Stomach (tissue), 8 donors: ENCODE measurements at regions not wholly inside any gene's neighbourhood (a gene's known extent, or its start where the extent isn't known, plus 50 kb on each side); places are given as distances from the start of the nearest gene placed in this dataset.
"Not testable (repeated sequence)": the region's sequence is repeated elsewhere in the genome, so short reads cannot be mapped to it uniquely, and the experiment has no call there.

Experiments
- DNase-seq, 2 donors: peaks; one replicate each; pipeline versions ENCODE4 v3.0.0 to v3.0.0-alpha.2; 2013 to 2019
- H3K27ac ChIP-seq, 5 donors: fragments of 200-600 bp in 4 of 5; sonication (generic) in 4 of 5; one replicate each; pipeline ENCODE4 v1.5.1; 2013 to 2019; ENCODE audit warnings: mild to moderate bottlenecking in 1 of 5, moderate library complexity in 1 of 5
- H3K27me3 ChIP-seq, 3 donors: fragments of 200-600 bp; sonication (generic); one replicate each; pipeline ENCODE4 v1.5.1; 2017 to 2019; ENCODE audit warnings: mixed run types in 1 of 3
- H3K36me3 ChIP-seq, 4 donors: fragments of 200-600 bp; sonication (generic); 1 replicate in 3 of 4; 2 replicates in 1 of 4; pipeline ENCODE4 v1.5.1; 2016 to 2019
- H3K4me1 ChIP-seq, 4 donors: fragments of 200-600 bp; sonication (generic); one replicate each; pipeline ENCODE4 v1.5.1; 2016 to 2019
- H3K4me3 ChIP-seq, 4 donors: fragments of 200-600 bp; sonication (generic) in 3 of 4; one replicate each; pipeline ENCODE4 v1.5.1; 2016 to 2019; ENCODE audit warnings: mild to moderate bottlenecking in 1 of 4
- H3K9me3 ChIP-seq, 4 donors: fragments of 200-600 bp; sonication (generic); one replicate each; pipeline ENCODE4 v1.5.1; 2016 to 2019
- CTCF ChIP-seq, 7 experiments: fragments of 450-650 bp in 4 of 7; fragments of 200-600 bp in 3 of 7; sonication (generic) in 3 of 7; IDR thresholded peaks; one replicate each; pipeline ENCODE4 v1.5.1; 2016 to 2019; ENCODE audit warnings: antibody characterized with exemption in 7 of 7, control low read depth in 2 of 7, mild to moderate bottlenecking in 1 of 7
- EP300 ChIP-seq: sonication (generic); formaldehyde crosslinking; IDR thresholded peaks from one replicate; pipeline ENCODE4 v1.6.1; 2017; ENCODE audit warnings: antibody characterized with exemption
- POLR2A ChIP-seq, 4 donors: fragments of 450-650 bp; IDR thresholded peaks; one replicate each; pipeline ENCODE4 v1.6.1; 2016; ENCODE audit warnings: antibody characterized with exemption in 4 of 4, control low read depth in 2 of 4, mild to moderate bottlenecking in 1 of 4, moderate library complexity in 1 of 4
- POLR2AphosphoS5 ChIP-seq, 3 donors: sonication (generic); formaldehyde crosslinking; IDR thresholded peaks; one replicate each; pipeline ENCODE4 v1.6.1; 2016; ENCODE audit warnings: antibody characterized with exemption in 3 of 3
- WGBS, 5 donors: extraction: QIAGEN DNeasy Blood & Tissue Kit in 3 of 5; methylation state at CpG; one replicate each; pipeline versions ENCODE4 v1.1.5 to v1.1.7; 2013 to 2018; 5-methylcytosine and 5-hydroxymethylcytosine counted together
- intact Hi-C: fragments of 100-400 bp; cut with DNase I; formaldehyde crosslinking; loops from one replicate; pipeline ENCODE4 v1.15.1; 2023; ENCODE audit warnings: low total_unique reads
- donor health status: healthy with polysubstance abuse.
- donor health status: Bipolar disorder and iron deficiency.
- donor health status: healthy.

GRCh38 chrY:18936831-18937230 is 163.3 kb upstream of the HSFY2 start:
- TF ChIP-seq CTCF (IDR thresholded peaks at IDR 0.05): no peak
- no peak for TF ChIP-seq EP300
- no peak for TF ChIP-seq POLR2AphosphoS5 (IDR thresholded peaks at IDR 0.05)
- no peak for TF ChIP-seq POLR2A (IDR thresholded peaks at IDR 0.05)
- Histone ChIP-seq H3K27ac (no peak overlapping the region), H3K4me1 (no peaks in the 10 kb centered on the region), H3K4me3 (no peak overlapping the region), H3K9me3 (no peaks in the 10 kb centered on the region), H3K27me3 (no peaks in the 10 kb centered on the region), H3K36me3 (no peaks in the 10 kb centered on the region)
- intact Hi-C loops: no loop called here
- no peak for DNase-seq

- Histone ChIP-seq H3K4me1 (no peaks in the 10 kb centered on the region), H3K9me3 (no peaks in the 10 kb centered on the region), H3K36me3 (no peaks in the 10 kb centered on the region), H3K27me3 (no peaks in the 10 kb centered on the region), H3K4me3 (no peak overlapping the region), H3K27ac (no peak overlapping the region)
- DNase-seq: no peak
- intact Hi-C loops: no loop called here
- 76 to 95% (median 93%) methylated on average over 5 of the region's 5 CpGs; no CpG with 5 or more reads in 2 of the 5 donors for WGBS, 5 donors
- TF ChIP-seq CTCF (IDR thresholded peaks at IDR 0.05) (no peak), POLR2A (IDR thresholded peaks at IDR 0.05) (no peak), EP300 (no peak), POLR2AphosphoS5 (IDR thresholded peaks at IDR 0.05) (no peak)
Measured at GRCh38 chrY:18919256-18919655, 145.7 kb upstream of the HSFY2 start.

GRCh38 chrY:18912846-18913245 is 139.3 kb upstream of the HSFY2 start:
- H3K4me1 ChIP-seq: no peaks in the 10 kb centered on the region
- intact Hi-C loops: no loop called here
- no peaks in the 10 kb centered on the region for H3K36me3 ChIP-seq
- WGBS, 5 donors: 83 to 95% (median 85%) methylated on average over 2 of the region's 2 CpGs; no CpG with 5 or more reads in 2 of the 5 donors
- H3K27ac ChIP-seq: no peak overlapping the region
- H3K27me3 ChIP-seq: no peaks in the 10 kb centered on the region
- no peak overlapping the region for H3K4me3 ChIP-seq
- no peak for DNase-seq
- no peak for TF ChIP-seq POLR2A (IDR thresholded peaks at IDR 0.05)
- no peak for TF ChIP-seq CTCF (IDR thresholded peaks at IDR 0.05)
- no peak for TF ChIP-seq EP300
- TF ChIP-seq POLR2AphosphoS5 (IDR thresholded peaks at IDR 0.05): no peak
- H3K9me3 ChIP-seq: no peaks in the 10 kb centered on the region

- Histone ChIP-seq H3K9me3 (no peaks in the 10 kb centered on the region), H3K27ac (no peak overlapping the region), H3K4me1 (no peaks in the 10 kb centered on the region), H3K27me3 (no peaks in the 10 kb centered on the region), H3K36me3 (no peaks in the 10 kb centered on the region), H3K4me3 (no peak overlapping the region)
- WGBS, 5 donors: 94 to 100% (median 100%) methylated on average over 1 of the region's 1 CpG; no CpG with 5 or more reads in 2 of the 5 donors
- TF ChIP-seq EP300: no peak
- TF ChIP-seq POLR2A (IDR thresholded peaks at IDR 0.05): no peak
- no peak for TF ChIP-seq POLR2AphosphoS5 (IDR thresholded peaks at IDR 0.05)
- TF ChIP-seq CTCF (IDR thresholded peaks at IDR 0.05): no peak
- DNase-seq: no peak
- intact Hi-C loops: no loop called here
Measured at GRCh38 chrY:18909846-18910245, 136.3 kb upstream of the HSFY2 start.

- intact Hi-C loops, H3K9me3 ChIP-seq, DNase-seq, H3K27me3 ChIP-seq, H3K27ac ChIP-seq, H3K4me1 ChIP-seq, H3K4me3 ChIP-seq, H3K36me3 ChIP-seq: not testable (repeated sequence)
- WGBS, 5 donors: 86 to 96% (median 90%) methylated on average over 8 of the region's 8 CpGs; no CpG with 5 or more reads in 2 of the 5 donors
Measured at GRCh38 chrY:18906198-18906597, 132.7 kb upstream of the HSFY2 start.
